ENCODE measurements at regions not wholly inside any gene's neighbourhood (a gene's known extent, or its start where the extent isn't known, plus 50 kb on each side); places are given as distances from the start of the nearest gene placed in this dataset.

- DNase-seq (ENCODE audit: low read depth, low spot score) (no peak), FAIRE-seq (no peak)
- Histone ChIP-seq H3K9ac (ENCODE audit: control insufficient read depth, extremely low read depth, insufficient read depth, low read length) (no peak overlapping the region), H3K4me3 (ENCODE audit: control insufficient read depth in 2 of 3, extremely low read depth in 1 of 3, insufficient read depth in 2 of 3, low read depth in 1 of 3, low read length in 3 of 3) (no peak overlapping the region), H3K27ac (ENCODE audit: control insufficient read depth, insufficient read depth, low read length) (no peak overlapping the region), H2AFZ (ENCODE audit: control insufficient read depth, low read length) (no peak overlapping the region), H3K9me3 (ENCODE audit: control insufficient read depth, low read depth, low read length) (no peaks in the 10 kb centered on the region), H3K36me3 (ENCODE audit: control insufficient read depth in 2 of 2, extremely low read depth in 1 of 2, insufficient read depth in 2 of 2, low read length in 2 of 2) (no peaks in the 10 kb centered on the region), H3K4me2 (ENCODE audit: control insufficient read depth, extremely low read depth, insufficient read depth, low read depth, low read length) (no peak overlapping the region), H4K20me1 (ENCODE audit: control insufficient read depth, extremely low read depth, insufficient read depth, low read length) (no peaks in the 10 kb centered on the region), H3K27me3 (ENCODE audit: control insufficient read depth, extremely low read depth, insufficient read depth, low read length) (no peaks in the 10 kb centered on the region), H3K9me1 (ENCODE audit: control insufficient read depth, extremely low read depth, insufficient read depth, low read length) (no peaks in the 10 kb centered on the region), H3K4me1 (ENCODE audit: control insufficient read depth, extremely low read depth, insufficient read depth, low read length) (no peaks in the 10 kb centered on the region), H3K79me2 (ENCODE audit: control insufficient read depth, insufficient read depth, low read length) (no peaks in the 10 kb centered on the region)
- dilution Hi-C loops (cut with MboI; ENCODE audit: extremely low pct_ligation_motif_present, low sequenced_read_pairs) = no loop called here
- TF ChIP-seq CTCF (optimal IDR thresholded peaks at IDR 0.05 in 1 of 3, IDR thresholded peaks at IDR 0.05 in 1 of 3, conservative IDR thresholded peaks at IDR 0.05 in 1 of 3; ENCODE audit: extremely low read depth in 1 of 3, insufficient read depth in 2 of 3, low read length in 3 of 3) = no peak
- TF ChIP-seq EZH2 (IDR thresholded peaks at IDR 0.05; ENCODE audit: low read length) = no peak
Observed at GRCh38 chr3:82145742-82146141, 384.3 kb upstream of the GBE1 start.

GRCh38 chr3:82144811-82145210, 383.4 kb upstream of the GBE1 start:
- TF ChIP-seq CTCF (optimal IDR thresholded peaks at IDR 0.05 in 1 of 3, IDR thresholded peaks at IDR 0.05 in 1 of 3, conservative IDR thresholded peaks at IDR 0.05 in 1 of 3; ENCODE audit: extremely low read depth in 1 of 3, insufficient read depth in 2 of 3, low read length in 3 of 3) (no peak), EZH2 (IDR thresholded peaks at IDR 0.05; ENCODE audit: low read length) (no peak)
- H3K4me3 ChIP-seq (ENCODE audit: control insufficient read depth in 2 of 3, extremely low read depth in 1 of 3, insufficient read depth in 2 of 3, low read depth in 1 of 3, low read length in 3 of 3) = no peak overlapping the region
- no peaks in the 10 kb centered on the region for H4K20me1 ChIP-seq (ENCODE audit: control insufficient read depth, extremely low read depth, insufficient read depth, low read length)
- dilution Hi-C loops (cut with MboI; ENCODE audit: extremely low pct_ligation_motif_present, low sequenced_read_pairs) = no loop called here
- H3K9me3 ChIP-seq (ENCODE audit: control insufficient read depth, low read depth, low read length) = no peaks in the 10 kb centered on the region
- no peak overlapping the region for H3K4me2 ChIP-seq (ENCODE audit: control insufficient read depth, extremely low read depth, insufficient read depth, low read depth, low read length)
- H2AFZ ChIP-seq (ENCODE audit: control insufficient read depth, low read length) = no peak overlapping the region
- H3K79me2 ChIP-seq (ENCODE audit: control insufficient read depth, insufficient read depth, low read length) = no peaks in the 10 kb centered on the region
- no peaks in the 10 kb centered on the region for H3K9me1 ChIP-seq (ENCODE audit: control insufficient read depth, extremely low read depth, insufficient read depth, low read length)
- FAIRE-seq (no peak), DNase-seq (ENCODE audit: low read depth, low spot score) (no peak)
- no peaks in the 10 kb centered on the region for H3K36me3 ChIP-seq (ENCODE audit: control insufficient read depth in 2 of 2, extremely low read depth in 1 of 2, insufficient read depth in 2 of 2, low read length in 2 of 2)
- H3K27me3 ChIP-seq (ENCODE audit: control insufficient read depth, extremely low read depth, insufficient read depth, low read length) = no peaks in the 10 kb centered on the region
- no peak overlapping the region for H3K9ac ChIP-seq (ENCODE audit: control insufficient read depth, extremely low read depth, insufficient read depth, low read length)
- no peaks in the 10 kb centered on the region for H3K4me1 ChIP-seq (ENCODE audit: control insufficient read depth, extremely low read depth, insufficient read depth, low read length)
- H3K27ac ChIP-seq (ENCODE audit: control insufficient read depth, insufficient read depth, low read length) = no peak overlapping the region

Data from keratinocyte (primary cell).